GM12874 (cell line): ENCODE measurements at regions not wholly inside any gene's neighbourhood (a gene's known extent, or its start where the extent isn't known, plus 50 kb on each side); places are given as distances from the start of the nearest gene placed in this dataset.

Experiments
- CTCF ChIP-seq: IDR thresholded peaks from 2 replicates; pipeline ENCODE4 v1.5.1; 2011; ENCODE audit warnings: low read depth, mild to moderate bottlenecking, control low read depth, low read length, moderate library complexity; ENCODE audit not compliant: insufficient read depth

- no peak for TF ChIP-seq CTCF
Observed at GRCh38 chr4:57424232-57424897, 314.2 kb upstream of the IGFBP7 start.

GRCh38 chr4:57418133-57418532 lies 307.9 kb upstream of the IGFBP7 start:
- TF ChIP-seq CTCF: no peak

- no peak for TF ChIP-seq CTCF
Observed at GRCh38 chr4:57412259-57413054, 302.3 kb upstream of the IGFBP7 start.

- no peak for TF ChIP-seq CTCF
Observed at GRCh38 chr4:57410331-57411052, 300.3 kb upstream of the IGFBP7 start.

- TF ChIP-seq CTCF: no peak
Observed at GRCh38 chr4:57405359-57405758, 295.2 kb upstream of the IGFBP7 start.

DNA sequence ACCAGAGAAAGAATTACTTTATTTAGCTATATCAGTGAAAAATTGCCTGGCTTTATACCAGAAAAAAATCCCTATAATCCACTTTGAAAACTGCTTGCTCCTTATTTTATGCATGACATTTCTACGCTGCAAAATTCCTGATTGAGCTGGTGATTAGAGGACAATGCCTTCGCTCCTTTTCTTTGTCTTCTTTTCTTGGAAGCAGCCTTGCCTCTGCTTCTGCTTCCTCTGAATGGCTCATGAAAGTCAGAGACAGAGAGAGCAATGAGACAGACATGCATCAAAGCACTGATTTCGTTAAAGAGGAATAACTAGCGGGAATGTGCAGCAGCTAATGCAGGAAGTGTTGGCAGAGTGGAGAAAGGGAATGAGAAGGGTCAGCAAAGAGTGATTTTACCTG lies 294.3 kb upstream of the IGFBP7 start:
- no peak for TF ChIP-seq CTCF

DNA sequence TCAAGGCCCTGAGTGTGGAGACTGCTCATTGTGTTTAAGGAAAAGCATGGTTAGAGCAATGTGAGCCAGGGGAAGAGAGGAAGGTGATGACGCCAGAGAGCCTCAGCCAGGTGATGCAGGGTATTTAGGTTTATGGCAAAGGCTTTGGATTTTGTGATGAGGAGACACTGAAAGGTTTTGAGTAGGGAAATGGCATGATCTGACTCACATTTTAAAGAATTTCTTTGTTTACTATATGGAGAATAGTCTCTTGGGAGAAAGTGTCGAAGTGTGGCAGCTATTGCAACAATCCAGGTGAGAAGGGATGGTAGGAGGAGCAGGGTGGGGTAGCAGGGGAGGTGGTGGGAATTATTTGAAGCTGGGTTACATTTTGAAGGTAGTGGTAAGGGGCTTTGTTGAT lies 293.4 kb upstream of the IGFBP7 start:
- TF ChIP-seq CTCF: no peak
